GM19467 (cell line): ENCODE measurements at regions not wholly inside any gene's neighbourhood (a gene's known extent, or its start where the extent isn't known, plus 50 kb on each side); places are given as distances from the start of the nearest gene placed in this dataset.

ENCODE experiments used
- ATAC-seq: cut with Tn5 transposase; IDR thresholded peaks from one replicate; pipeline ENCODE4 v1.9.1; 2021; ENCODE audit warnings: mild to moderate bottlenecking, moderate library complexity; ENCODE audit not compliant: unreplicated experiment

DNA sequence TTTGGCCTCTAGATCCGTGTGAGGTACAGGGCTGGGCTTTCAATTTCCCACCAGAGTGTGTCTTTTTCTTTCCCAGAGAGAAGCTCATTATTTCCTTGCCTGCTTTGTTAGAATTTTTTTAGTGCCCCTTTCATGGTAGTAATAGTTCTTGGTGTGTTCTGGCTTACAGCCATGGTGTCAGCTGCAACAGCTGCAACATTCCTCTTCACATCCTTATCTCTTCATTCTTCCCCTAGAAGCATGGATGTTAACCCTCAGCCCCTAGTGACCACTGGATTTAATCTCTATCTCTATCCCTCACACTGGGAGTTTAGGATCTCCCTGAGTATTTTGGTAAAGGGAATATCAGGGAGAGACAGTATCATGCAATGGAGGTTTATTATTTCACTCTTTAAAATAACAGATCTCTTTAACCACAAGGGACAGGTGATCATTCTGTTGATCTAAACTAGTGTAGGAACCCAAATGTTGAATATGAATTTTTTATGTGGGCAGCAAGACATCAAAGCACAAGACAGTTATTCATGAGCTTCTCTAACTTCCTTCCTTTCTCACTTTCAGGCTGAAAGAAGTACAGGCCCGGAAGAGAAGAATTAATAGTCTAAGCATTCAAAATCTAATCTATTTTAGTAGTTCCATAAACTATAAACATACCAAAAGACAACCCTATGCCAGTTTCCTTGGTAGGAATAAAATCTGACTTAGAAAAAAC is 160.2 kb downstream of the FAM170A start:
- no peak for ATAC-seq

DNA sequence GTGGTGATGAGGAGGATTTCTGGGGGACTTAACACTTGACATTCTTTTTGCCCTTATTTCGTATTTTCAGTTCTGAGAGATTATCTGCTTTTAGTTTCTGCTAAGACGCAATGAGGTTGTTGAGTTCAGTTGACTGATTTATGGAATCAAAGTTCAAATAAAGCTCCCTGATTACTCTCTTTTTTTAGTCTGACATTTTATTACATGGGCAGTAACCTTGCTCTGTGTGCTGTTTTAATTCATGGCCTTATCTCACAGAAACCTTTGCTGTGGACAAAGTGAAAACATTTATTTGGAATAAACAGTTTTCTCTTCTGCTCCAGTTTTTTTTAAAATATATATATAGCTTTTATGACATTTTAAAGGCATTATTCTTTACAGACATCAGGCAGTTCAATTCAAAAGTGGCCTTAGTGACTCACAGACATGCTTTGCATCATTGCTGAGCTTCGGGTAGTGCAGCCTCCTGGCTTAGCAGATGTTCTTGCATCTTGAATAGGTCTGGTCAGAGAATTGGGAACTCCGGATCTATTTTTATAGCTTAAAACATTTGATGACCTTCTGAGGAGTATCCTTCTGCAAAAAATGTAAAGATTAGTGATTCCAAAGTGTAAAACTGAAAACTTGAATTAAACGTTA is 162.9 kb downstream of the FAM170A start:
- ATAC-seq, result no peak

DNA sequence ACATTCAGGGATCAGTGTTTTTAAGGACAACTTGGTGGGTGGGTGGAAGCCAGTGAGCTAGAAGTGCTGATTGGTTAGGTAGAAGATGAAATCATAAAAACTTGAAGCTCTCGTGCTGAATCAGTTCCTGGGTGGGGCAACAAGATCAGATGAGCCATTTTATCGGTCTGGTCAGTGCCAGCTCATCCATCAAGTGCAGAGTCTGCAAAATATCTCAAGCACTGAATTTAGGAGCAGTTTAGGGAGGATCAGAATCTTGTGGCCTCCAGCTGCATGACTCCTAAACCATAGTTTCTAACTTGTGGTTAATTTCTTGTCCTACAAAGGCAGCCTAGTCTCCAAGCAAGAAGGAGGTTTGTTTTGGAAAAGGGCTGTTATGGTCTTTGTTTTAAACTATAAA is 166.4 kb downstream of the FAM170A start:
- no peak for ATAC-seq

DNA sequence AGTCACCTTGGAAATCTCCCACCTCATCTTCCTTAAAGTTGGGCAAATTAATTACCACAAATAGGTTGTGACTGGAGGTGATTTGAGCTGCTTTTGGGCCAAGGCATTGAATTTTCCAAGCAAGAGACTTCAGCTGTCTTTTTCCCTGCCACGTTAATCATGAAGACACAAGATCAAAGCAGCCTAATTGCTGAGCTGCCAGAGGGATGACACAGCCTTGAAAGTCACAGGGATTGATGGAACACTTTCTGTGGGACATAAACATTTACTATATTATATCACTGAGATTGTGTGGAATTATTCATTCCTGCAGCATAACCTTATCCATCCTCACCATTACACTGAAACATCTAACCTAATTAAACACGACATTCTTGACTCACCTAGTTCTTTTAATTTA is 172.2 kb downstream of the FAM170A start:
- ATAC-seq, result no peak

DNA sequence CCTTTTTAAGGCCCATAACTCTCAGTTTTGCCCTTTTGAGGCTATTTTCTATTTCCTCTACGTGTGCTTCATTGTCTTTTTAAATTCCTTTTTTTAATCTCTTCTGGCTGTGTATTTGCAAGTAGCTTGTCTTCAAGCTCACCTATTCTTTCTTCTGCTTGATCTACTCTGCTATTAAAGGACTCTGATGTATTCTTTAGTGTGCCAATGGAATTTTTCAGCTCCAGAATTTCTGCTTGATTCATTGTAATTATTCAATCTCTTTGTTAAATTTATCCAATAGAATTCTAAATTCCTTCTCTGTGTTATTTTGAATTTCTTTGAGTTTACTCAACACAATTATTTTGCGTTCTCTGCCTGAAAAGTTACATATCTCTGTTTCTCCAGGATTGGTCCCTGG is 178.7 kb downstream of the FAM170A start:
- ATAC-seq, result no peak

DNA sequence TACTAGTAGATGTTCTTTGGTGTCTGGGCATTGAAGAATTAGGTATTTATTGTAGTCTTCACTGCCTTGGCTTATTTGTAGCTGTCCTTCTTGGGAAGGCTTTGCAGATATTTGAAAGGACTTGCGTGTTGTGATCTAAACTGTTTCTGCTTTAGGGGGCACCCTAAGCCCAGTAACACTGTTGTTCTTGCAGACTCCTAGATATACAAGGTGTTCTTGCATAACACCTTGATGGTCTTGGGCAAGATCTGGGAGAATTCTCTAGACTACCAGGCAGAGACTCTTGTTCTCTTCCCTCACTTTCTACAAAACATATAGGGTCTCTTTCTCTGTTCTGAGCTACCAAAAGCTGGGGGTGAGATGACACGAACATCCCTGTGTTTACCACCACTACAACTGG is 179.1 kb downstream of the FAM170A start:
- no peak for ATAC-seq

DNA sequence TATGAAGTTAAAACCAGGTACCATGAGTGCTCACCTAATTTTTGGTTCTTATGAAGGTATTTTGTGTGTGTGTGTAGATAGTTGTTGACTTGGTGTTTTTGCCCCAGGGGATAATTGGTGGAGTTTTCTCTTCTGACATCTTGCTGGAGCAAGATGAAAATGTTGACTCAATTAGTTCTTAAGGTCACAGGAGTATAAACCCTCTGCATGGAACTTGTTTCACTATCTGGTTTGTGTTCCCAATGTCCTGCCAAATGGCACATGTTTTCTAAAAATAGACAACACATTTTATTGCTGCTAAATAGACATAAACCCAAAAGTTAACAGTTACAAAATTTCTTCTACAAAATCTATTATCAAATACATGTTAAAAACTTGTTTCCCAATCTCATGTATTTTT is 180.9 kb downstream of the FAM170A start:
- ATAC-seq, result no peak

DNA sequence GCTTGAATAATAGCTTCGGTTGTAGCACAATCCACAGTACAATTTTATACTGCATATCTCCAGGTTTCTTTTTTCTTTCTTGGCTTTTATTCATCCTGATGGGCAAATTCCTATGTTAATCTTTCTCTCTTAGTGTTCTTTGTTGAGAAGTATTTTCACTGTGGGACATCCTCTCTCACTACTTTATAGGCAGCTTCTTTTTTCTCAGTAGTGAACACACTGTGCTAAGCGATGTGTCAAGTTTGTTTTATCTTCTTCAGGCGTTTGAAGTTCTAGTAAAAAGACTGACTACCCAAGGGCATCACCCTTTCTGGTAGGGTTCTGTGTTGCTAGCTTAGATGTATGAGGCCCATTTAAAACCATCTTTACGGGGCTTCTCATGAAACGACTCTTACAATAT is 182.1 kb downstream of the FAM170A start:
- no peak for ATAC-seq

DNA sequence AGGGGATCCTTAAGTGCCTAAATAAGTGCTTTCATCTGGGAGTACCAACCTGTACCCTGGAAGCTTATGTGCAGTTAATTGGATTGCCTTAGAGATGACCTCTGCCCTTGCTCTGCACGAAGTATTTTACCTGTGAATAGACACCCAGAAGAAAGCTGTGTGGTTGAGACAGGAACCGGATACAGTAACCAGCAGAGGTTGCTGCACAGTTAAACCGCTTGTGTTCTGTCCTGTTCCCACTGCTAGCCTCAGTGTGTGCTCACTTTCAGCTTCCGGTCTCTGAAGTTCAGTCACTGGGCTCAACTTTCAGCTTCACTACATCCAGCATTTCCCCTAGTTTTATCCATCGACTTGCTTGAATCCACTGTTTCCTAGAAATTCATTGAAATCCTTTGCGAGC is 185.3 kb downstream of the FAM170A start:
- ATAC-seq, result no peak

DNA sequence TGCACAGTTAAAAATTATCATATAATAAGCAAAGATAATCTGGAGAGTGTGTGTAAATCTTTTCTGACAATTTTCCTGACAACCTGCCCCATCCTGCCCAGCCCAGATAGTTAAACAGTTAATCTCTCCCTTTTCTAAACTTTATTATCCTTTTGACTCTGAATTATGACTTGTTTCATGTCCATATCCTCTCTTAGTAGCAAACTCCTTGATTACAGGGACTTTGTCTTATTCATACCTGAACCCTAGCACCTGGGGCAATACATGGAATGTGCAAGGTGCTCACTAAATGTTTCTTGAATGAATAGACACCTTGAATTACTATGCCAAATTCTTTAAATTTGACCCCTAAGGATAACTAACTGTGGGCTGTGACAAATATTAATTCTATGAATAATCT is 186.7 kb downstream of the FAM170A start:
- ATAC-seq, result no peak

DNA sequence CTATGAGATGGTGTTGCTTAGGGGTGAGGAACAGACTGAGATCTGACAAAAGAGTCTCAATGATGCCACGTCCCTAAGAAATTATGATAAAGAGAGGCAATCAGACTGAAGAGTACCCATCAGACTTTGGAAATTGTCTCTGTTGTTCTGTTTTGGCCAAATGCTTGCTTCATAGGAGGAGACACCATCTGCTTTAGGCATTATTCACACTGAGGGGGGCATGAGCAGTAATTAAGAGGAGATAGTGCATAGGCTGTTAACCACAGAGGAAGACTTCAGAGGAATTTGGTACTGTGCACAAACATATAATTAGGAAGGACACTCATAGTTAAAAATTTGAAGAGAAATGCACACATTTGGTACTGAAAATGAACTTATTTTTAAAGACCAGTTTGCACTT is 190.7 kb downstream of the FAM170A start:
- ATAC-seq, result no peak

DNA sequence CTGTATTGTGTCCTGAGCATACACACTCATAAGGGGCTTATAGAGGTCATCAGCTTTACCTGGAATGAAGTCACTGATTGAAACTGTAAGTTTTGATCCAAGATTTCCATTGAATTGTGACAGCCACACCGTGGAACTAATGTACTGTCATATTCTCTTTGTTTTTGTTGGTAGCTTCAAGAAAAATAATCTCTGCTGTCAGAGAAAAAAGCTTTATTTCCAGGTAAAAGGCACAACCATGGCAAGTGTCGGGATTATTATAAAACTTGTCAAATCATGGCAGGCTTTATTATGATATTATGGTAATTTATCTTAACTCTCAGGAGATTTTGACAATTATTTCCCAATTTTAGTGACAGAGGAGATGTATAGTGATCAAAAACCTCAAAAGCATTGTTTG is 191.2 kb downstream of the FAM170A start:
- no peak for ATAC-seq

DNA sequence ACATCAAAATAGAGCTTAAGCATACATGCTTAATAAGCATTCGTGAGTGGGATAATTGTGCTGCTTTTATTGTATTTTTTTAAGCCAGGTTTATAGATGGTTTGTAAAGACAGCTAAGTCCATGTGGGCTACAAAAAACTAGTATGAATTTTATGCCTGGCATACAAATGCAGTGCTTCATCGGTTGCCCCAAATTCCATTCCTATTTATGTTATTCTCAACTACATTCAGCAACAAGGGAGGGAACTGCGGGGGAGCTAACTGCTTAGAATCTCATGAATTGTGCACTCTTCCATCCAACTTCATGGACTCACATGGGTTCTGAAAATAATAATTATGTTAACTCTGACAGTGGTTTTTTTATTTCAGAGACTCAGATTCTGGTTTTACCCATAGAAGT is 199.2 kb downstream of the FAM170A start:
- no peak for ATAC-seq

DNA sequence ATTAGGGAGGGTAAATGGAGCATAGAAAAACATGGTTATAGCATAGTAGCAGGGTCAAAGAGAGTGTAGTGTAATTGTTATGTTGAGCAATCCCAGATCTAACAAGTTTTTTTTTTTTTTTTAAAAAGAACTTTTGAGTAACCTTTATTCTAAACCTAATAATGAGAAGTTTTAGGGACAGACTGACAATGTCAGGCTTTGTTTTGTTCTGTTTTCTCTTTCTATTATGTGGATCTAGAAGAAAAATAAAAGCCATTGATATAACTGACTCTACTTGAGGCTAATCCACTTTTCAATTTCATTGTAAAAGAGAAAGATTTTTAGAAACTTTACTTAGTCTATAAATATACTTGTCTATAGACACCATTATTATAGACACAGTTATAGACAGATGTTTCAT is 200.0 kb downstream of the FAM170A start:
- ATAC-seq, result no peak

DNA sequence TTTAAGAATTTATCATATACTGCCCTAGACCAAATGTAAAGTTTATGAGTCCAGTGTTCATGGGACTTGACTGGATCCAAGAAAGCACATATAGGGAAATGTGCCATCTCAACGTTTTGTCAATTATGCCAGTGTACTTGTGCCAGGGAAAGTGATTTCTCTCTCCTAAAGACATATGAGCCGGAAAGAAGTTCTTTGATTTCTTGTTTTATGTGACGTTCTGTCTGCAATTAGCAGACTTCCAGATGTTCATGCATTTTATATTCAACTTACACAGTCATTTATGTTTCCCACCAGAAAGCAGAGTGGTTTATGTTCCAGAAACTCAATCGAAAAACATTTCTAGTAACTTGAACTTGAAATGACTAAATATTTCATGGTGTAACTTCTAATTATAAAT is 203.8 kb downstream of the FAM170A start:
- ATAC-seq, result no peak

DNA sequence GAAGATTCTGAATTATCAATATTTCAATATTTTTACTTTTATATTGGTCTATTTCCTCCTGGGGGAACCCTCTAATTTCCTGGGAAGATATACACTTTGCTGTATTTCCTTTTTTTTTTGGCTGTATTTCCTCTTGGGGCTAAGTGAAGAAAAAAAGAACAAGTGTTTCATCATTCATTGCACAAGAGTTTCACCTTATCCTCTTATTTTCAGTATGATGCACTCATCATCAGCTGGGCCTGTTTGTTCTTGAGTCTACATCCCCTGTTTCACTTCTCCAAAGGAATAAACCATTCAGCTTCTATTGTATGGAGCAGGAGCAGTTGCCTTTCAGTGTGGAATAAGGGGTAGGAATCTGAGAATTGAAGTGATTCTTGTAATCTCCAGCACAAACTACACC is 210.8 kb downstream of the FAM170A start:
- ATAC-seq, result no peak

DNA sequence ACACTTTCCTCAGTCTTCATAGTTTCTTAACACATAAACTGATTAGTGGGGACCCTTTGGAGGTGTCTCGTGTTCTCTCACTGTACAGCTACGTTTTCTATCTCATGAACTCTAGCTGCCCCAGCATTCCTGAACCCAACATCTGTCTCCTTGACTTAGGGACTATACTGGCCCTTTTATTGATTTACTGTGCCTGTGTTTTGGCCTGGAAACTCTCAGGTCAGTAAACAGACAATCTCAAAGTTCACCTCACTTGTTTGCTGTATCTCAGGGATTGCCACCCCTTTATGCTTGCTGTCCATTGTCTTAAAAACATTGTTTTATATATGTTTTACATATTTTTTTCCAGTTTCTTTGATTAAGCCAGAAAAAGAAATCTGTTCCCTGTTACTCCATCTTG is 222.8 kb downstream of the FAM170A start:
- ATAC-seq, result no peak

DNA sequence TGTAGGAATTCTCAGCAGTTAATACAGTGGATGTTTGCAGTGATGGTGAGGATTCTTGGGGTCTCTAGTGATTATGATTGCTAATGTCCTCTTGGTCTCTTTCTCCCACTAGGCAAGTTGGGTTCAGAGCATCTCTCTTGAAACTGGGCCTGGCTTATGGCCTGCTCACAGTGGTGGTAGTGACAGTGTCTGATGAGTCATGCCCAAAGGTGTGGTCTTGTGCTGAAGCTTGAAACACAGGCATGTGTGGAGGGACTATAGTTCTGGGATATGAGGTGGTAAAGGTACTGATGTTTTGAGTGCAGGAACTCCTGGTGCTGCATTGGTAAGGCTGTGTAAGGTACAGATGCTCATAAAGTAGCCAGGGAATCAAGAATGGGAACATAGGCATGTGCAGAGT is 231.1 kb downstream of the FAM170A start:
- no peak for ATAC-seq

DNA sequence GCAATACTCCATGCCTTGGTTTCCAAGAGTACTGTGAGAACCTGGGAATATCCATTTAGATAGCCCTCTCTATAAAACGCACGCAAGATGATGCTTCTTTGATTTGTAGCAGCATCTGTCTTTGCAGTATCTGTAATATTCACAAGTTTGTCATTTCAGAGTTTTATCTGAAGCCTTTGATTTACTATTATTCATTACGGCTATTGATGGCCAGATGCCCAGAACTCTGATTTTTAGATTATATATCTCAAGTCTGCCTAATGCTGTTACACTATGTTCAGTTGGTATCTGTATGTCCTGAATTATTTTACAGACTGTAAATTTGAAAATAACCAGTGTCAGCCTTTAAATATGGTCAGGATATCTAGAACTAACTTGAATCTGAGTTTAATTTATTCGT is 233.3 kb downstream of the FAM170A start:
- ATAC-seq, result no peak

DNA sequence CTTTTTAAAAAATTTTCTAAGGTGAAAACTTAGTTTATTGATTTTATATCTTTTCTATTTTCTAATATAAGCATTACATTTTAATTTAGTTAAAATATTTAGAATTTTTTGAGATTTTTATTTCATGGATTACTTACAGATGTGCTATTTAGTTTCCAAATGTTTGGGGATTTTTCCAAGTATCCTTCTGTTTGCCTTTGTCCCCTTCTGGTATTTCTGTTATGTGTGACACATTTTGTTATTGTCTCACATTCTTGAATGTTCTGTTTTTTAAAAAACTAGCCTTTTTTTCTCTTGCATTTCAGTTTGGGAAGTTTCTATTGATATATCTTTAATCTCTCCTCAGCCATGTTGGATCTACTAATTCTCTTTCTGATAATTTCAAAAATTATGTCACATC is 234.9 kb downstream of the FAM170A start:
- no peak for ATAC-seq

DNA sequence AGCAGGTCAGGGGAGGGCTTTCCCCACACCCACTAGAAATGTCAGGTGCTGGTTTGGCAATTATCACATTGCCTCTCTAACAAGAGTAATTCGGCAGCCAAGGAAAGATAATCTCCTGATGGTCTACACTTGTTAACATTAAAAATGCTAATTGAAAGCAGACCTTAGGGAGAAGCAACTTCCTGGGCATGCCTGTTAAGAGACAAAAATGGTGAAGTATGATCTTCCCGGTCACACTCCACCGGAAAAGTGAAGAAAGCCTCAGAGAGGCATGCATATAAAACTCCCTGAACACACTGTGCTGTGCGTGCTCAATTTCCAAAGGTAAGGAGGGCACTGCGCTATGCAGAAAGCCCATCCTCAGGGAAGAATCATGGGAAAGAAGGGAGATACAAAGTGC is 244.3 kb downstream of the FAM170A start:
- ATAC-seq, result no peak

DNA sequence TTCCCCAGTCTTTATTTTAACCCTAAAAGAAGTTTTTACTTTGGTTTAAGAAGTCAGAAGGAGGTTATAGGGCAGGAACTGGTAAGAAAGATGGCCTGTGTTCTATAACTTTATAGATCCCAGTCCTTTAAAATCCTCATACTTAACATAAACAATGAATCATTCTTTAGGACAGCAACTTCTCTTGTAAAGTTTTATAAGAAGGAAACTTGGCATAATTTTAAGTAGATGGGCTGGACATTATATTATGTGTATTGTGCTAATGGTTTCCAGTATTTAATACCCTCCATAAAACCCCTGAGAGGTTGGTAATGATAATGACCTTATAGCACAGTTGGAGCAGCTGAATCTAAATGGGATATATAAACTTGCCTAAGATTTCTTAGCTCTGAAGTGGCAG is 247.2 kb downstream of the FAM170A start:
- no peak for ATAC-seq

DNA sequence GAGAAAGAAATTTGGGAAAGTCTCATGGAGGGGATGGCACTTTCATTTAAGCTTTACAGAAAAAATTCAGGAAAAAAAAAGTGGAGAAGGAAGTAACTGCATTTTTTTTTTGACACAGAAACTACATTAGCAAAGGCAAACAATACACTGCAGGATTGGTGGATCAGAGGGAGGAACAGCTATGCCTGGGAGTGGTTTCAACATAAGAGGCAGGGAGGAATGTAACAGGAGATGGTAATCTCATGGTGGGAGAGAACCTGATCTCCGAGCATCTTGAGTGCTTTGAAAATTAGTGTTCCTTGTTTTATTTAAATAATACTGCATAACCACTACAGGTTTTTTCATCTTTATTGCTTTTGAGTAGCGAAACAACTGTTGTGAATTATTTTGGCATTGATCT is 249.4 kb downstream of the FAM170A start:
- ATAC-seq, result no peak
